ENCODE measurements at regions not wholly inside any gene's neighbourhood (a gene's known extent, or its start where the extent isn't known, plus 50 kb on each side); places are given as distances from the start of the nearest gene placed in this dataset.
"Not testable (repeated sequence)": the region's sequence is repeated elsewhere in the genome, so short reads cannot be mapped to it uniquely, and the experiment has no call there.

GRCh38 chr4:3926969-3927755 lies 161.0 kb downstream of the ADRA2C start:
- not testable (repeated sequence) for H3K4me1 ChIP-seq (ENCODE audit: insufficient read depth, low read length, poor library complexity, severe bottlenecking); H3K4me3 ChIP-seq (ENCODE audit: low read length, poor library complexity, severe bottlenecking); H3K9me2 ChIP-seq (replicated peaks; ENCODE audit: low read depth, low read length); H4K20me1 ChIP-seq (ENCODE audit: insufficient read depth, low read length, poor library complexity, severe bottlenecking); H3K4me2 ChIP-seq (ENCODE audit: low read depth, low read length, poor library complexity, severe bottlenecking); H3K9me3 ChIP-seq (ENCODE audit: insufficient read depth, low read depth, low read length); H3K36me3 ChIP-seq (ENCODE audit: insufficient read depth, low read length); H3K79me2 ChIP-seq (ENCODE audit: insufficient read depth, low read length); H2AFZ ChIP-seq (ENCODE audit: low read length); H3K9ac ChIP-seq (ENCODE audit: low read depth, low read length, poor library complexity, severe bottlenecking); H3K27me3 ChIP-seq (ENCODE audit: insufficient read depth, low read length, poor library complexity, severe bottlenecking); H3F3A ChIP-seq (ENCODE audit: low read depth)

- H3K4me2 ChIP-seq (ENCODE audit: low read depth, low read length, poor library complexity, severe bottlenecking); H3K27me3 ChIP-seq (ENCODE audit: insufficient read depth, low read length, poor library complexity, severe bottlenecking); H2AFZ ChIP-seq (ENCODE audit: low read length); H3F3A ChIP-seq (ENCODE audit: low read depth); H3K9me3 ChIP-seq (ENCODE audit: insufficient read depth, low read depth, low read length); H3K79me2 ChIP-seq (ENCODE audit: insufficient read depth, low read length); H3K36me3 ChIP-seq (ENCODE audit: insufficient read depth, low read length); H3K4me1 ChIP-seq (ENCODE audit: insufficient read depth, low read length, poor library complexity, severe bottlenecking); H3K9me2 ChIP-seq (replicated peaks; ENCODE audit: low read depth, low read length); H3K4me3 ChIP-seq (ENCODE audit: low read length, poor library complexity, severe bottlenecking); H4K20me1 ChIP-seq (ENCODE audit: insufficient read depth, low read length, poor library complexity, severe bottlenecking); H3K9ac ChIP-seq (ENCODE audit: low read depth, low read length, poor library complexity, severe bottlenecking): not testable (repeated sequence)
Measured at GRCh38 chr4:3929431-3929830, 163.2 kb downstream of the ADRA2C start.

DNA sequence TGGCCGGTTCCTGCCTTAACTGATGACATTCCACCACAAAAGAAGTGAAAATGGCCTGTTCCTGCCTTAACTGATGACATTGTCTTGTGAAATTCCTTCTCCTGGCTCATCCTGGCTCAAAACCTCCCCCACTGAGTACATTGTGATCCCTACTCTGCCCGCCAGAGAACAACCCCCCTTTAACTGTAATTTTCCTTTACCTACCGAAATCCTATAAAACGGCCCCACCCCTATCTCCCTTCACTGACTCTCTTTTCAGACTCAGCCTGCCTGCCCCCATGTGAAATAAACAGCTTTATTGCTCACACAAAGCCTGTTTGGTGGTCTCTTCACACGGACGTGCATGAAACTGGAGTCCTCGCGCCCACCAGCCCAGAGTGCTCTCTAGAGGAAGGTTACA lies 166.5 kb downstream of the ADRA2C start:
- H3K27me3 ChIP-seq (ENCODE audit: insufficient read depth, low read length, poor library complexity, severe bottlenecking); H3K36me3 ChIP-seq (ENCODE audit: insufficient read depth, low read length); H4K20me1 ChIP-seq (ENCODE audit: insufficient read depth, low read length, poor library complexity, severe bottlenecking); H3K9me2 ChIP-seq (replicated peaks; ENCODE audit: low read depth, low read length); H3K79me2 ChIP-seq (ENCODE audit: insufficient read depth, low read length); H3K9ac ChIP-seq (ENCODE audit: low read depth, low read length, poor library complexity, severe bottlenecking); H3K4me2 ChIP-seq (ENCODE audit: low read depth, low read length, poor library complexity, severe bottlenecking); H3K4me3 ChIP-seq (ENCODE audit: low read length, poor library complexity, severe bottlenecking); H2AFZ ChIP-seq (ENCODE audit: low read length); H3K9me3 ChIP-seq (ENCODE audit: insufficient read depth, low read depth, low read length); H3K4me1 ChIP-seq (ENCODE audit: insufficient read depth, low read length, poor library complexity, severe bottlenecking); H3F3A ChIP-seq (ENCODE audit: low read depth): not testable (repeated sequence)

- not testable (repeated sequence) for H3K4me3 ChIP-seq (ENCODE audit: low read length, poor library complexity, severe bottlenecking); H3K9me2 ChIP-seq (replicated peaks; ENCODE audit: low read depth, low read length); H3K9me3 ChIP-seq (ENCODE audit: insufficient read depth, low read depth, low read length); H3K4me2 ChIP-seq (ENCODE audit: low read depth, low read length, poor library complexity, severe bottlenecking); H2AFZ ChIP-seq (ENCODE audit: low read length); H3F3A ChIP-seq (ENCODE audit: low read depth); H4K20me1 ChIP-seq (ENCODE audit: insufficient read depth, low read length, poor library complexity, severe bottlenecking); H3K4me1 ChIP-seq (ENCODE audit: insufficient read depth, low read length, poor library complexity, severe bottlenecking); H3K79me2 ChIP-seq (ENCODE audit: insufficient read depth, low read length); H3K9ac ChIP-seq (ENCODE audit: low read depth, low read length, poor library complexity, severe bottlenecking); H3K36me3 ChIP-seq (ENCODE audit: insufficient read depth, low read length); H3K27me3 ChIP-seq (ENCODE audit: insufficient read depth, low read length, poor library complexity, severe bottlenecking)
Measured at GRCh38 chr4:3935406-3935805, 169.2 kb downstream of the ADRA2C start.

DNA sequence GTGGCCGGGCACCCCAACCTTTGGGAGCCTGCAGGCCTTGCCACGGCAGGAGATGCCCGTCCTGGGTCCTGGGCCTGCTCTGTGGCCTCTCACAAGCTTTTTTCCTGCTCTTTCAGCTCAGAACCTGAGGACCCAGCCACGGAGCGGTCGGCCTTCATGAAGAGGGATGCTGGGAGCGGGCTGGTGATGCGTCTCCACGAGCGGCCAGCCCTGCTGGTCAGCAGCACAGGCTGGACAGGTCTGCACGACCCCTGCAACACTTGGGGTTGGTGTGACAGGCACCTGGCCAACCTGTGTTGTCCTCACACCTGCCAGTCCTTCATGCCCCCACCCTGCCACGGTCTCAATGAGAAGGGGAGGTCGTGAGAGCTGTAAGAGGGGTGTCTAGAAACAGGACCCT lies 170.0 kb downstream of the ADRA2C start:
- Histone ChIP-seq H3K9ac (ENCODE audit: low read depth, low read length, poor library complexity, severe bottlenecking) (no peak overlapping the region), H3K79me2 (ENCODE audit: insufficient read depth, low read length) (no peaks in the 10 kb centered on the region), H3K9me3 (ENCODE audit: insufficient read depth, low read depth, low read length) (no peaks in the 10 kb centered on the region), H3K4me1 (ENCODE audit: insufficient read depth, low read length, poor library complexity, severe bottlenecking) (no peaks in the 10 kb centered on the region), H2AFZ (ENCODE audit: low read length) (no peak overlapping the region), H3K9me2 (replicated peaks; ENCODE audit: low read depth, low read length) (no peaks in the 10 kb centered on the region), H3K4me2 (ENCODE audit: low read depth, low read length, poor library complexity, severe bottlenecking) (no peak overlapping the region), H3K4me3 (ENCODE audit: low read length, poor library complexity, severe bottlenecking) (no peak overlapping the region), H4K20me1 (ENCODE audit: insufficient read depth, low read length, poor library complexity, severe bottlenecking) (no peaks in the 10 kb centered on the region), H3K36me3 (ENCODE audit: insufficient read depth, low read length) (no peaks in the 10 kb centered on the region), H3K27me3 (ENCODE audit: insufficient read depth, low read length, poor library complexity, severe bottlenecking) (no peaks in the 10 kb centered on the region), H3F3A (ENCODE audit: low read depth) (no peaks in the 10 kb centered on the region)
- TF ChIP-seq EZH2phosphoT487 (IDR thresholded peaks at IDR 0.05; ENCODE audit: borderline replicate concordance) (no peak), CTCF (conservative IDR thresholded peaks at IDR 0.05; ENCODE audit: low read length) (no peak)

DNA sequence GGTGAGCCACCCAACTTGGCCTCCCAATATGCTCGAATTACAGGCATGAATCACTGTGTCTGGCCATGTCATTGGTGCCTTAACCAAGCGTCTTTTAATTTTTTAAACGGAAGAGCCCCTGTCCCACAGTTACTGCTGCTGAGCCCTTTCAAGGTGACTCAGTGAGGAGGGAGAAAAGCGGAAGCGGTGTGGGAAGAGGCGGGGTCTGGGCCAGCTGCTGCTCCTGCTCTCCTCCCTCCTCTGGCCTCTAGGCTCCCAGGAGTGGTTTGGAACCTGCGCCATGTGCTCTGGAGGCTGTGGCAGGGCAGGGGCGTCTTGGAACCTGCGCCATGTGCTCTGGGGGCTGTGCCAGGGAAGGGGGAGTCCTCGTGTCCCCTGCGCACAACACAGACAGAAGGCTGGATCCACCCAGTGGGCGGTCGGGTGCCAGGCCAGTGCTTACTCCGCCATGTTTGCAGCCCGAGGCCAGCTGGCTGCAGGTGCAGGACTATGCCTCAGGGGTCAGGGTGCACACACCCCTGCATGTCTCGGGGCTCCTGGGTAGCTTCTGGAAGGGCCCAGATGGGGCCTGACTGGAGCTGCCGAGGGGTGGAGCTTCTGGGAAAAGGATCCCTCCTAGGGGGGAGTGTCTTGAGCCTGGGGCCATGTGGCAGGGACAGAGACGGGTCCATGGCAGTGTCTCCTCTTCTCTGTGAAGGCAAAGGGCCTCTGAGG lies 171.8 kb downstream of the ADRA2C start:
- not testable (repeated sequence) for H4K20me1 ChIP-seq (ENCODE audit: insufficient read depth, low read length, poor library complexity, severe bottlenecking); H3K9me2 ChIP-seq (replicated peaks; ENCODE audit: low read depth, low read length); H3K4me2 ChIP-seq (ENCODE audit: low read depth, low read length, poor library complexity, severe bottlenecking); H3K4me3 ChIP-seq (ENCODE audit: low read length, poor library complexity, severe bottlenecking); H3K27me3 ChIP-seq (ENCODE audit: insufficient read depth, low read length, poor library complexity, severe bottlenecking); H2AFZ ChIP-seq (ENCODE audit: low read length); H3K79me2 ChIP-seq (ENCODE audit: insufficient read depth, low read length); H3K36me3 ChIP-seq (ENCODE audit: insufficient read depth, low read length); H3K4me1 ChIP-seq (ENCODE audit: insufficient read depth, low read length, poor library complexity, severe bottlenecking); H3K9ac ChIP-seq (ENCODE audit: low read depth, low read length, poor library complexity, severe bottlenecking); H3K9me3 ChIP-seq (ENCODE audit: insufficient read depth, low read depth, low read length); H3F3A ChIP-seq (ENCODE audit: low read depth)

Data from Loucy (cell line).